ENCODE measurements at regions not wholly inside any gene's neighbourhood (a gene's known extent, or its start where the extent isn't known, plus 50 kb on each side); places are given as distances from the start of the nearest gene placed in this dataset.
"Not testable (repeated sequence)": the region's sequence is repeated elsewhere in the genome, so short reads cannot be mapped to it uniquely, and the experiment has no call there.

- TF ChIP-seq, protein P1, sequence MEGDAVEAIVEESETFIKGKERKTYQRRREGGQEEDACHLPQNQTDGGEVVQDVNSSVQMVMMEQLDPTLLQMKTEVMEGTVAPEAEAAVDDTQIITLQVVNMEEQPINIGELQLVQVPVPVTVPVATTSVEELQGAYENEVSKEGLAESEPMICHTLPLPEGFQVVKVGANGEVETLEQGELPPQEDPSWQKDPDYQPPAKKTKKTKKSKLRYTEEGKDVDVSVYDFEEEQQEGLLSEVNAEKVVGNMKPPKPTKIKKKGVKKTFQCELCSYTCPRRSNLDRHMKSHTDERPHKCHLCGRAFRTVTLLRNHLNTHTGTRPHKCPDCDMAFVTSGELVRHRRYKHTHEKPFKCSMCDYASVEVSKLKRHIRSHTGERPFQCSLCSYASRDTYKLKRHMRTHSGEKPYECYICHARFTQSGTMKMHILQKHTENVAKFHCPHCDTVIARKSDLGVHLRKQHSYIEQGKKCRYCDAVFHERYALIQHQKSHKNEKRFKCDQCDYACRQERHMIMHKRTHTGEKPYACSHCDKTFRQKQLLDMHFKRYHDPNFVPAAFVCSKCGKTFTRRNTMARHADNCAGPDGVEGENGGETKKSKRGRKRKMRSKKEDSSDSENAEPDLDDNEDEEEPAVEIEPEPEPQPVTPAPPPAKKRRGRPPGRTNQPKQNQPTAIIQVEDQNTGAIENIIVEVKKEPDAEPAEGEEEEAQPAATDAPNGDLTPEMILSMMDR (conservative IDR thresholded peaks at IDR 0.05): not testable (repeated sequence)
- TF ChIP-seq EZH2 (IDR thresholded peaks at IDR 0.05; ENCODE audit: low read depth): not testable (repeated sequence)
Observed at GRCh38 chr15:20978057-20978456, 111.9 kb upstream of the POTEB2 start.
